Activated naive CD8-positive, alpha-beta T cell (primary cell): ENCODE measurements at regions not wholly inside any gene's neighbourhood (a gene's known extent, or its start where the extent isn't known, plus 50 kb on each side); places are given as distances from the start of the nearest gene placed in this dataset.

Source experiments
- H3K27ac Mint-ChIP-seq: one replicate; pipeline ENCODE4 v1.8.0; 2021; ENCODE audit warnings: mixed read lengths
- H3K27me3 Mint-ChIP-seq: one replicate; pipeline ENCODE4 v1.8.0; 2021; ENCODE audit warnings: mixed read lengths
- H3K36me3 Mint-ChIP-seq: one replicate; pipeline ENCODE4 v1.8.0; 2021; ENCODE audit warnings: mixed read lengths
- H3K4me1 Mint-ChIP-seq: one replicate; pipeline ENCODE4 v1.8.0; 2021; ENCODE audit warnings: low read depth, mixed read lengths
- H3K4me3 Mint-ChIP-seq: one replicate; pipeline ENCODE4 v1.8.0; 2021; ENCODE audit warnings: mild to moderate bottlenecking, mixed read lengths
- H3K9me3 Mint-ChIP-seq: one replicate; pipeline ENCODE4 v1.8.0; 2021; ENCODE audit warnings: low read depth, mixed read lengths

DNA sequence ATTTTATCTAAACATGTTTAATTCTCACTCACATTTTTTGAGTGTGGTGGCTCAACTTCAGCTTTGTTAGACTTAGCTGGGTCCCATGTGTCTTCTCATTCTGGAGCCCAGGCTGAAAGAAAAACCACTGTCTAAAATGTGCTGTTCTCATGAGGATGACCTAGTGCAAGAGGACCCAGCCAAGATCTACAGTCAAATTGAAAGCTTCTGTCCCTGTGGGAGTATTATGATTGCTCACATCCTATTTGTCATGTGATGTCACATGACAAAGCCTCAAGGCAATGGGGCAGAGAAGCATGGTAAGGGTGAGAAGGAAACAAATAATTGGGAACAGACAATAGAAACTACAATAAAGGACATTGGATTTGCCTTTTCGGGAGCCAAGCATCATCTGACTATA, 113.4 kb upstream of the ASTN2 start:
- no peaks in the 10 kb centered on the region for H3K27me3 Mint-ChIP-seq
- no peak overlapping the region for H3K27ac Mint-ChIP-seq
- no peaks in the 10 kb centered on the region for H3K9me3 Mint-ChIP-seq
- H3K4me1 Mint-ChIP-seq: no peaks in the 10 kb centered on the region
- H3K36me3 Mint-ChIP-seq: no peaks in the 10 kb centered on the region
- no peak overlapping the region for H3K4me3 Mint-ChIP-seq

DNA sequence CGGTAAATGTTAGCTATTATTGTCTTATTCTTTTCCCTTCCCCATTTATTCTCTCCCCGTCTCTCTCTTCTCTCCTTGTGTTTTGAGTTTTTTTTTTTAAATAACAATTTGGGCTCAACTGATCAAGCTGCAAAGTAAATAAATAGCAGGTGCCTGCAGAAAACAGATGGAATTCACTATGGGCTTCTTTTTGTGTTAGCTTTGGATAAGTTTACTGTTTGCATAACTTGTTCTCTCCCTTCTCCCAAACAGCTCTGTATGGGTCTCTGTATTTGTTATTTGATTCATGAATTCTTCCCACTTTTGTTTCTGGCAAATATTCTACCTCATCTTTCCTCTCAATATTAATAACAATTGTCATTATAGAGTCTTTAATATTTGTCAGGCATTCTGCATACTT, 111.8 kb upstream of the ASTN2 start:
- Mint-ChIP-seq H3K36me3 (no peaks in the 10 kb centered on the region), H3K4me1 (no peaks in the 10 kb centered on the region), H3K27me3 (no peaks in the 10 kb centered on the region), H3K27ac (no peak overlapping the region), H3K9me3 (no peaks in the 10 kb centered on the region), H3K4me3 (no peak overlapping the region)

DNA sequence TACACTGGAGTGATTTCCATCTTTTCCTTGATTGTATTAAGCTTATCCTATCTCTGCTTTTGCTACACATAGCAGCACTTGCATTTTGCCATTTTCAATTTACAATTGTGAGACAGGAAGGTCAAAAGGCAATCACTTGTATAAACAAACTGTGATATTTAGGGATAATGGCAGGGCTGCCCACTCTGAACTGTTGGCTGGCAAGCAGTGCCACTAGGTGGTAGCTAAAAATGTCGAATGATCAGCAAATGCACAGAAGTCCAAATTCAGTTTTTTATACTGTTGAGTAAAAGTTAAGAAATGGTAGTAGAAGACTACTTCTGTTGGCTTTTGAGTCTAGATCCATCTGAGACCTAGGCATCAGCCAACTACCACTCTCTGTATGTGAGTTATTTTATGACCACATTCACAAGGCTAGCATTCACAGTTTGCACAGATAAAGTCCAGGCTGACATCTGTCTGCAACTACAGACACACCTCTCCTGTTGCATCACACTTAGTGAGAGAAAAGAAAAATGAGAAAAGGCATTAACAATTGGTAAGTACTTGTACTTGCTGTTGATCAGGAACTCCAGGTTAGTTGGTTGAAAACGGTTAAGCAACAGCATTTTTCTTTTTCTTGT, 108.8 kb upstream of the ASTN2 start:
- H3K9me3 Mint-ChIP-seq: no peaks in the 10 kb centered on the region

DNA sequence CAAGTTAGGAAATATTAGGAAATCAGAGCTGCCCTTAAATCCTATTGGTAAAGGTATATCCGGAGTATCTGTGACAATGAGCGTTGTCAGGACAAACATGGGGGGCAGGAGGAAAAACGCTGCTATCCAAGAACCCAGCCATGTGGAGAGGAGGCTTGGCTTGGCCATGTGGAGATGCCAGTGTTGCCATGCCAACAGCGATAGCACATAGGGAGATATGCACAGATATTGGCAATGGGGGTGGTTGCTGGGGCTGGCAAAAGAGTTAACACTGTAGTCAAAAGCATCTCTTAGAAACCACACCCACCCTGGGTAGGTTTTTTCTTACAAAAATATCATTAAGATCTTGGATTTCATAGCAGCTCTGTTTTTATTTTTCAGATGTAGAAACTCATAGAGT, 106.4 kb upstream of the ASTN2 start:
- H3K27ac Mint-ChIP-seq: no peak overlapping the region
- no peaks in the 10 kb centered on the region for H3K4me1 Mint-ChIP-seq
- H3K4me3 Mint-ChIP-seq: no peak overlapping the region
- H3K27me3 Mint-ChIP-seq: no peaks in the 10 kb centered on the region
- no peaks in the 10 kb centered on the region for H3K9me3 Mint-ChIP-seq
- H3K36me3 Mint-ChIP-seq: no peaks in the 10 kb centered on the region

More for the DNA sequence above, 108.8 kb upstream of the ASTN2 start:
- Mint-ChIP-seq H3K27ac (no peak overlapping the region), H3K4me1 (no peaks in the 10 kb centered on the region), H3K27me3 (no peaks in the 10 kb centered on the region), H3K36me3 (no peaks in the 10 kb centered on the region), H3K4me3 (no peak overlapping the region)

DNA sequence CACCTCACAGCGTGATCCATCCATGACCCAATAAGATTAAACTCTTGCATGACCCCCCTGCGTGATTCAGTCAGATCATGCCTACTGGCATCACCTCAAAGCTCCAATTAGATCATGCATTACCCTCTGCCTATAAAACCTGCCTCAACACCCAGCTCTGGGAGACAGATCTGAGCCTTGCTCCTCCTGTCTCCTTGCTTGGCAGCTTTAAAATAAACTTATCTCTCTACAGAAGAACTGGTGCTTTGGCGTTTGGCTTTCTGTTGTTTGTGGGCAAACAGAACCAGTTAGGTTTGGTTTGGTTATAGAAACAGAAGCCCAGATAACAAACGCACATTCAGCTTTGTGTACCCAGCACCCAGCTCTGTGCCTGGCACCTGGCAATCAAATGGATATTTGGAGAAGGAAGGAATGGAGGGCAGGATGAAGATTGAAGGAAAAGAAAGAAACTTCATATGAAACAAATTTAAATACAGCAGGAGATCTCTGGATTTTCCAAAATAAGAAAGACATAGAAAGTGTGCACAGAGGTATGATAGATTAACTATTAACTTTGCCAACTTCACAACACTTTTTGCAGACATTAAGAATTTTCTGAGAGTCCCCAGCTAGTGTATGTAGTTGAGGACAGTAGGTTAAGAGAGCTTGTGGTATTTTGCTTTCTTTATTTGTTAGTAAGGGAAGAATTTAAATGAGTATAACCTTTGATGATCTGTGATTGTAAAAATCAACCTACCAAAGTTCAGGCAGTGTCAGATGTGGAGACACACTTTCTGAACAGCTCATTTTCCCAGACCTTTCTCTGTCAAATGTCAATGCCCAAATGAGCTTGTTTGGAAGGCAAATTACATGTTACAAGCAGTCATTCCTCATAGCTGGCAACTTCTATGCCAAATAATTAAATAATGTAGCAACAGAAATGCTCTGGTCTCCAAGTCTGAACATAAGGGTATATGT, 102.1 kb upstream of the ASTN2 start:
- H3K4me1 Mint-ChIP-seq: no peaks in the 10 kb centered on the region

DNA sequence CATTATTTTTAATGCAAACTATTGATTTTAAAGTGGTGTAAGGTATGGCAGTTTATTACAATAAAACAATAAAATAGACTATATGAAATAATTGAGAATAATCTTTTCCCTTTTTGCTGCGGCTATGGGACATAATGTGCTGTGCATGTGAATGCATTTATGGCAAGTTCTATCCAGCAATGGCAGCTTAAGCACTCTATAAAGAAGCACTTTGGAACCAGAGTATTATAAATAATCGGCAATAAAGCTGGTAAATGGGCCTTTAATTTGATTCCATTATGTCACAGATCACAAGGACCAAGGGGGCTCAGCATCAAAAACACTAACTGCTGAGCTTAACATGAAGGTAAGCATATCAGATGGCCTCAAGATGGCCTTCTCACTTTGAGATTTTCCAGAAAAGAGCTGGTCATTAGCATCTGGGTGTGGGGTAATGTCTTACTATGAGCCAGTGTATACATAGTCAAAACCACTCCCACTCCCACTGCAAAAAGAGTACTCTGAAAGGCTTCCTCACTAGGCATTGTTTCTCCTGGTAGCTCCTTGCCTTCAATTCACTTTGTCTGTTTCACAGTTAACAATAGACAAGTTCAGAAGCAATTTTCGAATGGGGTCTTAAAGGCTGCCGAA, 97.1 kb upstream of the ASTN2 start:
- Mint-ChIP-seq H3K4me3 (no peak overlapping the region), H3K36me3 (no peaks in the 10 kb centered on the region), H3K27ac (no peak overlapping the region), H3K9me3 (no peaks in the 10 kb centered on the region), H3K4me1 (no peaks in the 10 kb centered on the region), H3K27me3 (peaks cover 7% of the 10 kb centered on the region)

More for the DNA sequence above, 102.1 kb upstream of the ASTN2 start:
- Mint-ChIP-seq H3K36me3 (no peaks in the 10 kb centered on the region), H3K4me3 (no peak overlapping the region), H3K9me3 (no peaks in the 10 kb centered on the region), H3K27ac (no peak overlapping the region), H3K27me3 (peaks cover 5% of the 10 kb centered on the region)

DNA sequence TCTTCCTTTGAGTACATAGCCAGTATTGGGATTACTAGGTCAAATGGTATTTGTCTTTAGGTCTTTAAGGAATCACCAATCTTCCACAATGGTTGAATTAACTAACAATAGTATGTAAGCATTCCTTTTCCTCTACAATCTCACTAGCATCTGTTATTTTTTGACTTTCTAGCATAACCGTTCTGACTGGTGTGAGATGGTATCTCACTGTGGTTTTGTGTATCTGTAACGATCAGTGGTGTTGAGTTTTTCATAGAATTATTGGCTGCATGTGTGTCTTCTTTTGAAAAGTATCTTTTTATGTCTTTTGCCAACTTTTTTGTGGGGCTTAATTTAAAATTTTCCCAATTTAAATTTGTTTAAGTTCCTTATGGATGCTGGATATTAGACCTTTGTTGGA, 81.5 kb upstream of the ASTN2 start:
- no peak overlapping the region for H3K27ac Mint-ChIP-seq
- H3K27me3 Mint-ChIP-seq: peaks cover 2% of the 10 kb centered on the region
- no peaks in the 10 kb centered on the region for H3K4me1 Mint-ChIP-seq
- no peak overlapping the region for H3K4me3 Mint-ChIP-seq
- no peaks in the 10 kb centered on the region for H3K9me3 Mint-ChIP-seq
- no peaks in the 10 kb centered on the region for H3K36me3 Mint-ChIP-seq

DNA sequence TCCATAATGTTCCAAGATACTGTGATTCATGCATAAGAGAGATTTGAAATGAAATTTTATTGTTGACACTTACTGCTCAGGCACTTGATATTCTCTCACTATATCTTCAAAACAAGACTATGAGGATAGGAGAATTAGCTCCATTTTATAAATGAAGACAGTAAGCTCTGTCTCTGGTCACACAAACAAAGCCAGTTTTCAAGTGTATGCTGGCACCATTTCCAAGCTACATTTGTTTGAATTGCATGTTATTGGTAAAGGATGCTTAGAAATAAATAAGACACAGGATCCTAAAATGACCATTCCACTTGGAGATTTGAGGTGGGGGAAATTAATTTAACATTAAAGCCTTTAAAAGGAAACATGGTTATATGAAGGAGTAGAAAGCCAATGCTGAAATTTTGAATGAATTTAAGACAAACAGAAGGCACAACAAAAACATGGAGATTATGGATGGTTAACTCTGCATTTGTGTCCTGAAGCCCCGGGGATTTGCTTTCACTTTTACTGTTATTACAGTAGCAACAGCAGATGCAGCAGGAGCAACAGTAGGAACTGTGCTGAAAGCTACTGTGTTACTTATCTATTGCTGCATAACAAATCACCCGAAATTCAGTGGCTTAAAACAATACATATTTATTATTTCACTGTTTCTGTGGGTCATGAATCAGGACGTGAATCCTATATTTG, 79.7 kb upstream of the ASTN2 start:
- Mint-ChIP-seq H3K27me3 (peaks cover 2% of the 10 kb centered on the region), H3K4me3 (no peak overlapping the region), H3K27ac (no peak overlapping the region)

DNA sequence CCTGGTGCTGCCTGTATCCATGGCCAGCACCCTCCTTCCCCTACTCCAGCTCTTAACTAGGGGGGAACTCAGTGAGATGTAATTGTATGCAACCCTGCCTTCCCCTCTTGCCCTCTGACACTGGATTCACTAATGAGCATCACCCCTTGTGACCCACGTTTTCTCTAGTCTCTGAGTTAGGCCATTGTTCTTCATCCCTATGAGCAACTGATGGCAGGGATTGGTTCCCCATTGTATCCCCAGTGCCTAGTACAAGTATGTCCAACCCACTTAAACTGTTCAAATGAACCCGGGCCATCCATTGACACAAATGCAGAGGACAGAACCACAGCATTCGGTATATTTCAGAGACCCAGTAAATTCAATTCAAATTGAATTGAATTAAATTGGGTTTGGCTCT, 77.6 kb upstream of the ASTN2 start:
- Mint-ChIP-seq H3K4me1 (no peaks in the 10 kb centered on the region), H3K9me3 (no peaks in the 10 kb centered on the region), H3K36me3 (no peaks in the 10 kb centered on the region), H3K27ac (no peak overlapping the region), H3K27me3 (peaks cover 3% of the 10 kb centered on the region), H3K4me3 (no peak overlapping the region)

More for the DNA sequence above, 79.7 kb upstream of the ASTN2 start:
- Mint-ChIP-seq H3K9me3 (no peaks in the 10 kb centered on the region), H3K4me1 (no peaks in the 10 kb centered on the region), H3K36me3 (no peaks in the 10 kb centered on the region)

DNA sequence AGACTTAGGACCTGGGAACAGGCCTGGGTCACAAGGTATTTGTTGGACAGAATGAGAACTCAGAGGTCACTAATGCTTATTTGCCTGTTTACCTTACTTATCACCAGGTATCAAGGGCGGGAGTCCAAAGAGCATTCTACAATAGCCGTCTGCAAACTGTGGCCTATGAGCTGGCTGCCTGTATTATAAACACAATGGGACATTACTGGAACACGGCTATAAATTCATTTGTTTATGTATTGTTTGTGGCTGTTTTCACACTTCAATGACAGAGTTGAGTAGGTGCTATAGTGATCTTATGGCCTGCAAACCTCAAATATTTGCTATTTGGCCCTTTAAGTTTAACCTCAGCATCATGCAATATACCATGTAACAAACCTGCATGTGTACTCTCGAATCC, 76.6 kb upstream of the ASTN2 start:
- Mint-ChIP-seq H3K36me3 (no peaks in the 10 kb centered on the region), H3K27ac (no peak overlapping the region), H3K4me3 (no peak overlapping the region), H3K9me3 (no peaks in the 10 kb centered on the region), H3K4me1 (no peaks in the 10 kb centered on the region), H3K27me3 (peaks cover 3% of the 10 kb centered on the region)

DNA sequence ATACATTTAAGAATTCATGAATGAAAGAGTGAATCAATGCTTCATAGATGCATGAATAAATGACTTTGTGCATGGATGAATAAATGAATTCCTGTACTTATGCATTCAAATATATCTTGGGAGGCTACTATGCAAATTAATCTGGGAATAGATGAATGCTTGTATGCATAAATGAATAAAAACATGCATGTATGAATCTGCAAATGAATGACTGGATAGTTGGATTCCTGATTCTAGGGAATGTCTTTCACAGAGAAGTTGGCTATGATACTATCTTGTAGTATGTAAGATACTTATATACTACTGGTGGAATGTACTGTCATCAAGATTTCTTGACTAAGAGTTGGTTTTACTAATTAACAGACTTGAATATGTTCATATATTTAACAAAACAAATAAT, 75.3 kb upstream of the ASTN2 start:
- Mint-ChIP-seq H3K4me3 (no peak overlapping the region), H3K27me3 (peaks cover 7% of the 10 kb centered on the region), H3K36me3 (no peaks in the 10 kb centered on the region), H3K27ac (no peak overlapping the region), H3K4me1 (no peaks in the 10 kb centered on the region), H3K9me3 (no peaks in the 10 kb centered on the region)

DNA sequence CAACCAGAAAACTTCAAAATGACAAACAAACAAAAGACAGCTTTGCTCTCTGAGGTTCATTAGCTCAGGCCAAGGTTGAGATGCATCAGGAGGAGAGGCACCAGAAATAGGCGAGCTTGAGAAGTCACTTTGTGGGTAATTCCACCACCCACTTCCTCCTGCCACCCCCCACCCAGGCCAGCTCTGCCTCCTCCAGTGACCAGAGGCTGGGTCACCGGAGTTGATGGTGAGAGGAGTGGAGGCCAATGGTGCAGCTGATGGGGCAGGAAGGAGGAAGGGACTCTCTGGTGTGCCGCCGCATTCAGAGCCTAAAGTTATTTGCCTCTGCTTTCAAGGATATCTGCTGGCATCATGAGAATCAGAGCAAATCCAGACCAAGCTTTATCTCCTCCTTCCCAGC, 73.8 kb upstream of the ASTN2 start:
- Mint-ChIP-seq H3K4me3 (no peak overlapping the region), H3K9me3 (no peaks in the 10 kb centered on the region), H3K27me3 (peaks cover 12% of the 10 kb centered on the region), H3K27ac (no peak overlapping the region), H3K4me1 (no peaks in the 10 kb centered on the region), H3K36me3 (no peaks in the 10 kb centered on the region)

DNA sequence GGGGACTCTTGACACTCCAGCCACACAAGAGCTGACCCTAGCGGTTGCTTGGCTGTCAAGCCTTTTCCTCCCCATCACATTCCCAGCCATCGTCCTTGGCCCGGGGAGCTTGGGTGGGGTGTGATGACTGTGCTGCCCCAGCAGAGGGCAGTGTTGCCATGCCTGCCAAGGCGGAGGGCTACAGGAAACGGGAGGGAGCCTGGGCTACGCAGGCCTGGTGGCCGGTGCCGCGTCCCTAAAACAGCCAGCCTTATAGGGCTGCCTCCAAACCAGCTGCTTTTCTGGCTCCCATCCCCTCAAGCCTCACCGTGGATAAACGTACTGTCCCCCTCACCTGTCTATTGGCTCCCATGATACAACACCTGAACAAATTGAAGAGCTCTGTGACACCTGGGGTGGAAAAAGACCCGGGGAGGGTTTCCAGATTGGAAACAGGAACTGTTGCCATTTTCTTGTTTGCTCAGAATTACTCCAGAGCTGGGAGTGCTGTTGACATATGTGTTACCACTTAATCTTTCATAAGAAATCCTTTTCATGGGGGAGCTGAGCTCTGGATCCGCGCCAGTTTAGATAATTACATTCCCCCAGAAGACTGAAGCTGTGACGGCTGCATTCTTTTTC, 72.8 kb upstream of the ASTN2 start:
- peaks cover 12% of the 10 kb centered on the region for H3K27me3 Mint-ChIP-seq
- H3K9me3 Mint-ChIP-seq: no peaks in the 10 kb centered on the region
- H3K36me3 Mint-ChIP-seq: no peaks in the 10 kb centered on the region
- no peaks in the 10 kb centered on the region for H3K4me1 Mint-ChIP-seq
- H3K27ac Mint-ChIP-seq: no peak overlapping the region
- H3K4me3 Mint-ChIP-seq: no peak overlapping the region

DNA sequence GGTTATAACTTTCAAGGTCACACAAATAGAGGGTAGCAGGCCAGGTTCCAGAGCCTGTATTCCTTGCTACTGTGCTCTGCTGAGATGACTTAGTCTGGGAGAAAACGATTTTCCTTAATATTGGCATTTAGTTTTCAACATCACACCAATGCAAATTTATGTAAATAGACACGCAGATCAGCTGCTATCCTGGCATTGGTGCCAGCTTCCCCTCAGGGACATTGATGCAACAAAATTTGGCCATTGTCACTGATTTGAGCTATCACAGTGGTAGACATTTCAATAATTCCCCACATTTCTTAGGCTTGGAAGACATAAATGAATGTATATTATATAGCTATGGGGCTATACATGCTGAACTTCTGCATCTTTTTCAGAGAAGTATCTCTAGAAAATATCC, 71.6 kb upstream of the ASTN2 start:
- no peak overlapping the region for H3K27ac Mint-ChIP-seq
- H3K4me1 Mint-ChIP-seq: no peaks in the 10 kb centered on the region
- H3K9me3 Mint-ChIP-seq: no peaks in the 10 kb centered on the region
- H3K4me3 Mint-ChIP-seq: no peak overlapping the region
- H3K36me3 Mint-ChIP-seq: no peaks in the 10 kb centered on the region
- peaks cover 12% of the 10 kb centered on the region for H3K27me3 Mint-ChIP-seq
